Activated CD8-positive, alpha-beta memory T cell treated with anti-CD3 and anti-CD28 coated beads, Interleukin-2, amount 10 ng/mL, durations not matched to agents 7 days and 5 days (primary cell): ENCODE measurements at regions not wholly inside any gene's neighbourhood (a gene's known extent, or its start where the extent isn't known, plus 50 kb on each side); places are given as distances from the start of the nearest gene placed in this dataset.

Experiments used
- ATAC-seq: fragments of 150-1000 bp; cut with Tn5 transposase; one replicate; pipeline ENCODE4 v1.10.0; 2021; ENCODE audit warnings: moderate library complexity
- CTCF ChIA-PET: fragments of 350-600 bp; sonication (Branson Sonifier 250); formaldehyde crosslinking; loops from one replicate; lab custom pipeline; 2021; ENCODE audit warnings: antibody characterized with exemption; lab: Charles Lee
- DNase-seq: peaks from one replicate; pipeline ENCODE4 v3.0.0-alpha.2; 2020
- H3K27ac Mint-ChIP-seq: one replicate; pipeline ENCODE4 v1.8.0; 2021; ENCODE audit warnings: mild to moderate bottlenecking, mixed read lengths
- H3K27me3 Mint-ChIP-seq: one replicate; pipeline ENCODE4 v1.8.0; 2021; ENCODE audit warnings: mixed read lengths
- H3K36me3 Mint-ChIP-seq: one replicate; pipeline ENCODE4 v1.8.0; 2021; ENCODE audit warnings: mild to moderate bottlenecking, mixed read lengths
- H3K4me1 Mint-ChIP-seq: one replicate; pipeline ENCODE4 v1.8.0; 2021; ENCODE audit warnings: mixed read lengths
- H3K4me3 Mint-ChIP-seq: one replicate; pipeline ENCODE4 v1.8.0; 2021; ENCODE audit warnings: mild to moderate bottlenecking, moderate library complexity, mixed read lengths
- H3K9me3 Mint-ChIP-seq: one replicate; pipeline ENCODE4 v1.8.0; 2022; ENCODE audit warnings: low read depth, mixed read lengths

DNA sequence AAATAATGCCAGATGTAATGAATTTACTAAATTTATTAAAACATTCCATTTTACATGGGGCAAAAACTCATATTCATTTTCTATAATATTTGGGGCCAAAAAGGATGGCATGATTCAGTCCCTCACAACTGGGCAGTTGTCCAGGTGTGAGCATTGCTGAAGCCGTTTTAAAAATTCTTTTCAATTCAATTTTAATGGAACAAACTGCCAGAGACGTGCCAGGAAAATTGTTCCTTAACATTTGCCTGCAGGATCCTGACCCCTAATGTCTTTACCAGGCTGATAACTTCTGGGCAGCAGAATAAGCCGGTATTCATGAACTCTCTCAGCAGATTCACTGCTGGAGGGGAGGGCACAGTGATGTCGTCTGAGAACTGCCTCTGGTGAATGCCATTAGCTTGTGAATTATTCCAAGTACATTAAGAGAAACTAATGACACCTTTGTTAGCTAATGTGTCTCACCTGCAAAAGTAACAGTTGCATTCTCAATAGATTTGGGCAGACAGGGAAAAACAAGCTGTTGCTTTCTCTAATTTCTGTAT is 1445.1 kb upstream of the TENM3 start:
- no peak for ATAC-seq
- Mint-ChIP-seq H3K4me3 (no peak overlapping the region), H3K4me1 (no peaks in the 10 kb centered on the region), H3K9me3 (peaks cover 2% of the 10 kb centered on the region), H3K36me3 (no peaks in the 10 kb centered on the region), H3K27me3 (no peaks in the 10 kb centered on the region), H3K27ac (no peak overlapping the region)
- CTCF ChIA-PET = no interaction called here
- DNase-seq = no peak

DNA sequence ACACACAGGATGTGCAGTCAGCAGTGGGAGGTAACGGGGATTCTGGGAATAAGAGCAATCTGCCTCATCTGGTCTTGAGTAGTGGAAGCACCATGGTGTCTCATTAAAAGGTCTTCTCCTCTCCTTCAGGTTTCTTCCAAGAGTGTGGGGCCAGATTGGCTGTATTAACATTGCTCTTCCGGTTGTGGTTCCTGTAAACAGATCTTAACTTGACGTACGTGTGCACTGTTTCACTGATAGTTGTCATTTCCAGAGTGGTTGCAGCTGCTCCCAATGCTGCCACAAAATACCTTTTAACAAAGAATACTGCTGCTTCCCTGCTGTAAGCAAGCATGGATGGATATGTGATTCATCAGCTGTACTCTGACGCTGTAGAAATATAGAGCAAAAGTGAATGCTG is 1443.4 kb upstream of the TENM3 start:
- no peak overlapping the region for H3K27ac Mint-ChIP-seq
- H3K27me3 Mint-ChIP-seq = no peaks in the 10 kb centered on the region
- no peak overlapping the region for H3K4me3 Mint-ChIP-seq
- no peak for ATAC-seq
- no peaks in the 10 kb centered on the region for H3K4me1 Mint-ChIP-seq
- peaks cover 2% of the 10 kb centered on the region for H3K9me3 Mint-ChIP-seq
- CTCF ChIA-PET = no interaction called here
- H3K36me3 Mint-ChIP-seq = no peaks in the 10 kb centered on the region
- no peak for DNase-seq

DNA sequence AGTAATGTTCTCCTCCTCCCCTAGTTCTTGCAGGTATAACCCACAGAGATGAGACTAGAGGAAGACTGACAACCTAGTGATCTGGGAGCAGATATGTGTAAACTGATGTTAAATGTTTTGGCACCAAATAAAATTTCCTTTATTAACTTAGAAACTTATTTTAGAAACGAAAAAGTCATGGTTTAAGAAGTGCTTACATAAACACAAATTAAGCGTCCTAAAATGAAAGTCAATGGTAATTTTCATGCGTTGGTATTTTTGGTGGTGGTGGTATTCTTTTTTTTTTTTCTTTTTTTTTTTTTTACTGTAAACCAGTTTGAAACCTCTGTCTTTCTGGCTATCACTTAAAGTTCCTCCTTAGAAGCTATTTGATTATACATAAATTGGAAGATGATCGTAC is 1438.1 kb upstream of the TENM3 start:
- H3K4me3 Mint-ChIP-seq = no peak overlapping the region
- no peaks in the 10 kb centered on the region for H3K4me1 Mint-ChIP-seq
- DNase-seq (no peak), ATAC-seq (no peak)
- no peaks in the 10 kb centered on the region for H3K27me3 Mint-ChIP-seq
- CTCF ChIA-PET = no interaction called here
- H3K9me3 Mint-ChIP-seq = no peaks in the 10 kb centered on the region
- H3K36me3 Mint-ChIP-seq = no peaks in the 10 kb centered on the region
- H3K27ac Mint-ChIP-seq = no peak overlapping the region

DNA sequence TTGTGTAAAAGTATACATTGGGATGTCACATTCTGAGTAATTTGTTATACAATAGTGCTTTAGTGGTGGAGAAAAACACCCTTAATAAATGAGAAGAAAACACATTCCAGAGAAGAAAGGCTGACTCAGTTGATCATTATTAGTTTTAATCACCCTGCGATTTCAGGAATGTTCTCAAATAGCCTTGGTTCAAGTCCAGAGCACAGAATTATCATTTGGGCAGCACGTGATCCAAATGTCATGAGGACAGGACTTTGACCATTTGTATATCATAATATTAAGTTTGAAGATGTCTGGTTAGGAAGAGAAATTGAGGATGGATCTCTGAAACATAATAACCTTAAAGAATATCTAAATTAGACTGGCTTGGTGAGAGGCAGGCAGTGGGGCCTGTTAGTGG is 1434.3 kb upstream of the TENM3 start:
- ATAC-seq (no peak), DNase-seq (no peak)
- Mint-ChIP-seq H3K4me3 (no peak overlapping the region), H3K36me3 (no peaks in the 10 kb centered on the region), H3K27me3 (no peaks in the 10 kb centered on the region), H3K27ac (no peak overlapping the region), H3K4me1 (no peaks in the 10 kb centered on the region), H3K9me3 (no peaks in the 10 kb centered on the region)
- CTCF ChIA-PET = no interaction called here

DNA sequence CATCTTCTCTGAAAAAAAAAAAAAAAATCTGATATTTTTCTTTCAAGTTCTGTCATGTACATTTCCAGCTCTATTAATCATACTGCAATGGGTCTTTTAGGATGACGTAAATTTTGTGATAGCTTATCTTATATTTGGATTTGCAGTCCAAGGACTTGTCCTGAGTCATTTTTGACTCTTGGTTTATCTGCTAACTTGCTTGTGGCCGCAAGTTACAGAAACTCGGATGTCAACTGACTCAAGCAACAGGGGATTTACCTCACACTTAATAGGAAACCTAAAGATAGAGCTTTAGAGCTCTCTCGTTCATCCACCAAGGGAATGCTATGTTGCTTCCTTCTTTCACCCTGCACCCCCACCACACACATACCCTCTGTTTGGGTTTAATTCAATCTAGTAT is 1433.8 kb upstream of the TENM3 start:
- H3K4me3 Mint-ChIP-seq = no peak overlapping the region
- no peak overlapping the region for H3K27ac Mint-ChIP-seq
- no peaks in the 10 kb centered on the region for H3K27me3 Mint-ChIP-seq
- no peaks in the 10 kb centered on the region for H3K36me3 Mint-ChIP-seq
- no peaks in the 10 kb centered on the region for H3K4me1 Mint-ChIP-seq
- CTCF ChIA-PET = no interaction called here
- no peaks in the 10 kb centered on the region for H3K9me3 Mint-ChIP-seq
- ATAC-seq = no peak
- DNase-seq = no peak

DNA sequence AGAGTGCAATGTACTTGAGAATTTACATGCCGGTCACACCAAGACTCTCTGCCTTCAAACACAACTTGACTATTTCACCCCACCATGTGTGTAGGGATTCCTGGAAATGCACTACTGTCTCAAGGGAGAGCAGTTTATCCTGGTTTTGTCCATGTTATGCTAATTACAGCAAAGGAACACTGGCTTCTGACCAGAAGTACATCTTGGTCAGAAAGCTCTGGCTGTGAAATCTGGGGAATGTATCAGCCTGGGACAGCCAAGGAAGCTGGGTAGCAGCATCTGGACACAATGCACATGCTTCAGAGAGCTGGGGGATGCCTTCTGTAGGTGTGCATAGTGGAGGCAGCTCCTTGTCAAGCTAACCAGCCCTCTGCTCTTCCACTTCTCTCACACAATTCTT is 1432.6 kb upstream of the TENM3 start:
- CTCF ChIA-PET = no interaction called here
- H3K9me3 Mint-ChIP-seq = no peaks in the 10 kb centered on the region
- no peak overlapping the region for H3K4me3 Mint-ChIP-seq
- DNase-seq = no peak
- no peak overlapping the region for H3K27ac Mint-ChIP-seq
- H3K27me3 Mint-ChIP-seq = no peaks in the 10 kb centered on the region
- H3K4me1 Mint-ChIP-seq = no peaks in the 10 kb centered on the region
- no peak for ATAC-seq
- no peaks in the 10 kb centered on the region for H3K36me3 Mint-ChIP-seq

DNA sequence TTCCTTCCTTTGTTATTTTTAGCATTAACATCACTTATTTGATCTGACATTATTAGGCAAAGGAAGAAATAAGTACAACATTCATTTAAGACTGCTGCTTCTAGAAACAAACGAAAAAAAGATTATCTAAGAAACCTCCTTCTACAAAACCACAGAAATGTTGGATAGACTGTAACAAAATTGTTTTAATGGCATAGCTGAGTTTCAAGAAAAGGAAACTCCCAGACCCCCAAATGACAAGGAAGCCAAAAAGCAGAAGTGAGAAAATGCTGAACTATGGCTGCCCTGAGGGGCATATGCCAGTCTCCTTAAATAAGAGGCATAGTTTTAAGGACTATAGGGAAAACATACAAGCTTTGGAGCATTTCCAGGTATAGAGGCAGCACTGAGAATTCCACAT is 1431.6 kb upstream of the TENM3 start:
- ATAC-seq = no peak
- no peaks in the 10 kb centered on the region for H3K27me3 Mint-ChIP-seq
- no peaks in the 10 kb centered on the region for H3K4me1 Mint-ChIP-seq
- H3K36me3 Mint-ChIP-seq = no peaks in the 10 kb centered on the region
- DNase-seq = no peak
- H3K27ac Mint-ChIP-seq = no peak overlapping the region
- CTCF ChIA-PET = no interaction called here
- no peaks in the 10 kb centered on the region for H3K9me3 Mint-ChIP-seq
- H3K4me3 Mint-ChIP-seq = no peak overlapping the region

DNA sequence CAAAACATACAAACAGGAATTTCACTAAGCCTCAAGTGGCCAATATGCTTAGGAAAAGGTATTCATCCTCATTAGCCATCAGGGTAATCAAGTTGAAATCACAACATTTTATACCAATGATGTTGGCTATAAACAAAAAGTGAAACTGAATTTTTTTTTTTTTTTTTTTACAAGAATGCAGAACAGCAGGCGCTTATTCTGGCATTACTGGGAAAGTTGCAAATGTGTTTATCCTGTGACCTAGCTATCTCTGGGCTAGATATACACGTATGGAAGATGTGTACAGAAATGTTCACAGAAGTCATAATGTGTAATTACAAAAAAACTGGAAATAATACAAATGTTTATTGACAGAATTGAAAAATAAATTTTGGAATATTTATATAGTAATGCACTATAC is 1430.4 kb upstream of the TENM3 start:
- DNase-seq = no peak
- CTCF ChIA-PET = no interaction called here
- no peak overlapping the region for H3K27ac Mint-ChIP-seq
- no peaks in the 10 kb centered on the region for H3K9me3 Mint-ChIP-seq
- no peaks in the 10 kb centered on the region for H3K4me1 Mint-ChIP-seq
- no peaks in the 10 kb centered on the region for H3K36me3 Mint-ChIP-seq
- H3K27me3 Mint-ChIP-seq = no peaks in the 10 kb centered on the region
- no peak for ATAC-seq
- no peak overlapping the region for H3K4me3 Mint-ChIP-seq

DNA sequence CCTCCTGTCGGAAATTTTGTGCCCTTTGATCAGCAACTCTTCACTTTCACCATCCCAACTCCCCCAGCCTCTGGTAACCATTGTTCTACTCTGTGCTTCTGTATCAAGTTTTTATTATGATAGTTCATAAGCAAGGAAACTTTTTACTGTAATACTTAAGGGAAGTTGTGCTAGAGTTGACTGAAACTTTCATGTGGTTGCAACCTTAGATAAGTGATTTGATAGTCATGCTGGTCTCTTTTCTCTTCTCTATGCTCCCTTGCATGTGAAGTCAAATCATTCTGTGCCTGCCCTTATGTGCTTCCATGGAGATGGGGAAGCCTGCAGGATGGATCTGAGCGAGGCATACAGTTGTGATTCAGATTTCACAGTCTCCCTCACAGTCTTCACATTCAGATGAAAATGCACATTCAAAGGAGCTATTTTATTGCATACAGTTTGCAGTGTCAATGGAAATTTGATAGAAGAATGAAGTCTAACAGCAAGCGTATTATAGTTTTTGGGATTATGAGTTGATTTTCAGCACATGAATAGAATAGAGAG is 1428.3 kb upstream of the TENM3 start:
- CTCF ChIA-PET = no interaction called here
- Mint-ChIP-seq H3K4me3 (no peak overlapping the region), H3K4me1 (no peaks in the 10 kb centered on the region), H3K9me3 (no peaks in the 10 kb centered on the region), H3K36me3 (no peaks in the 10 kb centered on the region), H3K27me3 (no peaks in the 10 kb centered on the region), H3K27ac (no peak overlapping the region)
- DNase-seq (no peak), ATAC-seq (no peak)

DNA sequence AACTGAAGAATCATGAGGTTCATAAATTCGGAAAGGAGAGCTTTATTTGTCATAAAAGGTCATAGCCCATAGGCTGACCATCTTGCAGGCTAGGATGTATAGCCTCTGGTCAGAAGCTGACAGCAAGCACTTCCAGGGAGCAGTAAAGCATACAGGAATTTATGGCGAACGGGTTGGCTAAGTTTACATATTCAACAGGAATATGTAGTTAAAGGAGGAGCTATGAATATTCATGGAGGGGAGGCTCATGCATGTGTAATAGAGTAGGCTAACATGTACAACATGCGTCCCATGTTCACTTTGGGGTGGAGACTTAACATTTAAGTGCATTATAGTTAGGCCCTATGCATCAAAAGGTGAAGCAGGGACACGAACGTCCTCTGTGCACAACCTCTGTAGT is 1425.7 kb upstream of the TENM3 start:
- Mint-ChIP-seq H3K4me3 (no peak overlapping the region), H3K9me3 (peaks cover 2% of the 10 kb centered on the region), H3K27me3 (no peaks in the 10 kb centered on the region), H3K27ac (no peak overlapping the region), H3K4me1 (no peaks in the 10 kb centered on the region), H3K36me3 (no peaks in the 10 kb centered on the region)
- no peak for DNase-seq
- ATAC-seq = no peak
- CTCF ChIA-PET = no interaction called here

DNA sequence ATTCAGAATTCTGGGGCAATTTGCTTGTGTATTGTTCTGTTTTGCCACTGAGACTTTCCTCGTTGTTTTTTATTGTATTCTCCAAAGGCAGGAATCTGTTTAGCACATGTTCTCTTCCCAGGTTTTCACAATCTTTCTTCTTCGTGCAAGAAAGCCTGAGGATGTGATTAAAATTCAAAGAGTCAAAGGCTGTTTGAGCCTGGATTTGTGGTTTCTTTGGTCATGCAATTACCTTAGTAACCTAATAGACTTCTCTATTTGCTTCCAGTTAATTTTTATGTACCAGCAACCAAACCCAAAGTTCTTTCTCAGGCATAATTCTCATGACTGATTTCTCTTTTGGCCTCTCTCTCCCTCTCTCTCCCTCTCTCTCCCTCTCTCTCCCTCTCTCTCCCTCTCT is 1420.1 kb upstream of the TENM3 start:
- H3K4me3 Mint-ChIP-seq = no peak overlapping the region
- H3K9me3 Mint-ChIP-seq = peaks cover 2% of the 10 kb centered on the region
- no peaks in the 10 kb centered on the region for H3K27me3 Mint-ChIP-seq
- H3K4me1 Mint-ChIP-seq = no peaks in the 10 kb centered on the region
- CTCF ChIA-PET = no interaction called here
- no peaks in the 10 kb centered on the region for H3K36me3 Mint-ChIP-seq
- DNase-seq (no peak), ATAC-seq (no peak)
- no peak overlapping the region for H3K27ac Mint-ChIP-seq

DNA sequence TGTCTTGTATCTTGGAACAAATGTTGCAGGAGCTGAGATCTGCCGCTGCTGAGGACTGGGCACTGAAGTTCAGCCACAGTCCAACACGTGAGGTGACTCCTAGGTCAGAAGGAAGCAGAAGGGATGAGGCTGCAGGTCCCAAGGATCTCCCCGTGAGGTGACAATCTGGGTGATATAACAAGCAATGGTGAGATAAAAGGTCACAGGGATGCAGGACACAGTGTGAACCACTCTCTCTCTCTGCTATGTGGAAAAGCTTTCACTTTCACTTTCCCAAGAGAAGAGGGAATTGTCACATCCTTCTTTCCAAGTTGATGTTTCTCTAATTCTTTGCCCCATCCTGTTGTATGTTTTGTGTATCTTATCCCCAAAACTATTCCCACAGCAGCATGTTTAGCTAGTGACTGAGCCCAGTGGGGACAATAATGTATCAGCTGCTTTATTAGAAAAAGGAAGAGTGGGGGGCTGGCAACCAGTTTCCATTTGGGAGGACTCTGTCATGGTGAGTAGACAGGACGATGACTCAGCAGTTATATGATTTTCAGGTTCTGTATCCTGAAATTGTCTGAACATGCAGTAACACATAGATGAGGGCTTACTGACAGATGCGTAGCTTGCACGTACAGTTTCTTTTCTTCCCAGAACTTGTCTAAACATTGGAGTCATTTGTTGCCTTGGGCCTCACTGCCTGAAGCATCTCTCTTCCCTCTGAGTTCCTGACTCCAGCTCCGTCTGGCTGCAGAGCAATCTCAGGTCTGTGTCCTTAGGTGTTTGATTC is 1415.8 kb upstream of the TENM3 start:
- no peak overlapping the region for H3K4me3 Mint-ChIP-seq
- H3K9me3 Mint-ChIP-seq = no peaks in the 10 kb centered on the region
- ATAC-seq (no peak), DNase-seq (no peak)
- CTCF ChIA-PET = no interaction called here
- no peak overlapping the region for H3K27ac Mint-ChIP-seq
- H3K4me1 Mint-ChIP-seq = no peaks in the 10 kb centered on the region
- no peaks in the 10 kb centered on the region for H3K27me3 Mint-ChIP-seq
- no peaks in the 10 kb centered on the region for H3K36me3 Mint-ChIP-seq

DNA sequence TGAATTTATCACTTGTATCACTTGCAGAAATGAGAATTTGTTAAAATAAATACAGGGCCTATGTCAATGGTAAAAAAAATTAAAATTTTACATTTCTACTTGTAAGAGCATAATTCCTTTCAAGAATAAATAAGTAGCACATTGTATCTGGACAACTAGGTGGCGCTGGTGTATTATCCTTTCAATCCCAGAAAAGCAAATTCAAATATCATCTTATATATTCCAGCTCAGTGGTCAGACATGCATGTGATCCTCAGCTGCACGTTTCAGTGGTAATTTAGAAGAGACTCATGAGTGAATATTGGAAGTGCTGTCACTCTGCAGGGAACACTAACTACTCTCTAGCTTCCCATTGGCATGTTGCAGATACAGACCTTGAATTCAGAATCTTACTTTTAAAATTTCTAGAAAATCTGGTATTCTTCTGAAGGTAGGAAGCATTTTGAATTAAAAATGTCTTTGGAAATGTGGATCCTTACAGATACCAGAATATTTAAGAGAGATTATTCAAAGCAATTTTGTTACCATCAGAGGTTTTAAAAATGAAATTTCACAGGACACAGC is 1414.7 kb upstream of the TENM3 start:
- no peaks in the 10 kb centered on the region for H3K9me3 Mint-ChIP-seq
- no peak for DNase-seq

DNA sequence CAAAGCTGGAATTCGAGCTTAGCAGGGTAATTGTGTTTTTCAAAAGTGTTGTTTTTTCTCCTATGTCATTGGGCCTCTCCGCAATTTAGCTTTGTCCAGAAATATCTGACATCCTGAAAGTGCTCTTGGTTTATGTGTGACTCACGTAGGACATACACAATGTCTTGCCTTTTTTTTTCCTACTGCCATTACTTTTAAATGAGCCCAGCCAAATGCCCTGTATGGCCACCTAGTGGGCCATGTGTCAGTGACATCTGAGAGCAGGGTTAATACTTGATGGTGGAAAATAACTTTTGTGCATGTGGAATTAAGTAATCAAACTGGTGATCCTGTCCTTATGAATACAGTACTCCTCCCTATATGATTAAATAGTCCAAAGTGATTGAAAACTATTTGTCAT is 1411.1 kb upstream of the TENM3 start:
- Mint-ChIP-seq H3K27me3 (no peaks in the 10 kb centered on the region), H3K4me1 (no peaks in the 10 kb centered on the region), H3K27ac (no peak overlapping the region), H3K9me3 (no peaks in the 10 kb centered on the region), H3K4me3 (no peak overlapping the region), H3K36me3 (no peaks in the 10 kb centered on the region)
- CTCF ChIA-PET = interaction anchor here (0.6 kb wide), 1 partner anchor 167 kb away, joined by 3 read pairs; no protein-coding TSS in a partner anchor
- ATAC-seq = no peak
- DNase-seq = no peak

More for the DNA sequence above, 1414.7 kb upstream of the TENM3 start:
- no peak overlapping the region for H3K27ac Mint-ChIP-seq
- ATAC-seq = no peak
- H3K27me3 Mint-ChIP-seq = no peaks in the 10 kb centered on the region
- CTCF ChIA-PET = no interaction called here
- no peaks in the 10 kb centered on the region for H3K36me3 Mint-ChIP-seq
- no peaks in the 10 kb centered on the region for H3K4me1 Mint-ChIP-seq
- no peak overlapping the region for H3K4me3 Mint-ChIP-seq
